Immature natural killer cell (primary cell): ENCODE measurements at regions not wholly inside any gene's neighbourhood (a gene's known extent, or its start where the extent isn't known, plus 50 kb on each side); places are given as distances from the start of the nearest gene placed in this dataset.
"Not testable (repeated sequence)": the region's sequence is repeated elsewhere in the genome, so short reads cannot be mapped to it uniquely, and the experiment has no call there.

Experiments
- DNase-seq, 3 donors: peaks; one replicate each; pipeline ENCODE4 v3.0.0; 2022; ENCODE audit warnings: mixed read lengths in 1 of 3
- H3K27ac Mint-ChIP-seq, 6 donors: one replicate each; pipeline ENCODE4 v1.8.0; 2020; ENCODE audit warnings: mixed read lengths in 6 of 6, mild to moderate bottlenecking in 5 of 6, inconsistent platforms in 4 of 6, moderate library complexity in 3 of 6
- H3K27me3 Mint-ChIP-seq, 3 donors: one replicate each; pipeline ENCODE4 v1.8.0; 2020 to 2021; ENCODE audit warnings: low read depth in 3 of 3, mild to moderate bottlenecking in 3 of 3, mixed read lengths in 3 of 3, moderate library complexity in 3 of 3, inconsistent platforms in 1 of 3
- H3K36me3 Mint-ChIP-seq, 3 donors: one replicate each; pipeline ENCODE4 v1.8.0; 2020; ENCODE audit warnings: mixed read lengths in 3 of 3, inconsistent platforms in 2 of 3, mild to moderate bottlenecking in 2 of 3
- H3K4me1 Mint-ChIP-seq, 2 donors: one replicate each; pipeline ENCODE4 v1.8.0; 2020; ENCODE audit warnings: inconsistent platforms in 2 of 2, mild to moderate bottlenecking in 2 of 2, mixed read lengths in 2 of 2, moderate library complexity in 1 of 2
- H3K4me3 Mint-ChIP-seq, 5 donors: one replicate each; pipeline ENCODE4 v1.8.0; 2020; ENCODE audit warnings: mild to moderate bottlenecking in 5 of 5, mixed read lengths in 5 of 5, inconsistent platforms in 3 of 5, moderate library complexity in 3 of 5
- H3K9me3 Mint-ChIP-seq, 6 donors: one replicate each; pipeline ENCODE4 v1.8.0; 2020; ENCODE audit warnings: mild to moderate bottlenecking in 6 of 6, mixed read lengths in 6 of 6, inconsistent platforms in 4 of 6, moderate library complexity in 3 of 6

GRCh38 chr10:46773897-46774236 is 137.4 kb upstream of the PTPN20 start:
- not testable (repeated sequence) for H3K4me3 Mint-ChIP-seq, H3K9me3 Mint-ChIP-seq, H3K36me3 Mint-ChIP-seq, H3K27ac Mint-ChIP-seq, H3K27me3 Mint-ChIP-seq, H3K4me1 Mint-ChIP-seq
- peak in 1 of 3 donors; percentile 1 for DNase-seq

GRCh38 chr10:46774366-46774765 is 136.9 kb upstream of the PTPN20 start:
- H3K36me3 Mint-ChIP-seq, DNase-seq, H3K4me3 Mint-ChIP-seq, H3K27me3 Mint-ChIP-seq, H3K27ac Mint-ChIP-seq, H3K4me1 Mint-ChIP-seq, H3K9me3 Mint-ChIP-seq: not testable (repeated sequence)

- not testable (repeated sequence) for H3K4me1 Mint-ChIP-seq, H3K27ac Mint-ChIP-seq, H3K4me3 Mint-ChIP-seq, H3K36me3 Mint-ChIP-seq, DNase-seq, H3K9me3 Mint-ChIP-seq, H3K27me3 Mint-ChIP-seq
These were observed 136.1 kb upstream of the PTPN20 start for GRCh38 chr10:46774945-46775667.

- not testable (repeated sequence) for H3K36me3 Mint-ChIP-seq, H3K27ac Mint-ChIP-seq, H3K27me3 Mint-ChIP-seq, H3K9me3 Mint-ChIP-seq, H3K4me1 Mint-ChIP-seq, DNase-seq, H3K4me3 Mint-ChIP-seq
These were observed 135.6 kb upstream of the PTPN20 start for GRCh38 chr10:46775668-46776059.

- H3K4me1 Mint-ChIP-seq, H3K27me3 Mint-ChIP-seq, H3K9me3 Mint-ChIP-seq, H3K36me3 Mint-ChIP-seq, H3K4me3 Mint-ChIP-seq, H3K27ac Mint-ChIP-seq: not testable (repeated sequence)
- peak in 1 of 3 donors; percentile 8 for DNase-seq
These were observed 131.7 kb upstream of the PTPN20 start for GRCh38 chr10:46779571-46779970.

GRCh38 chr10:46780164-46780563 is 131.1 kb upstream of the PTPN20 start:
- not testable (repeated sequence) for DNase-seq, H3K27me3 Mint-ChIP-seq, H3K4me3 Mint-ChIP-seq, H3K9me3 Mint-ChIP-seq, H3K4me1 Mint-ChIP-seq, H3K27ac Mint-ChIP-seq, H3K36me3 Mint-ChIP-seq

- H3K4me1 Mint-ChIP-seq, H3K9me3 Mint-ChIP-seq, DNase-seq, H3K27me3 Mint-ChIP-seq, H3K27ac Mint-ChIP-seq, H3K36me3 Mint-ChIP-seq, H3K4me3 Mint-ChIP-seq: not testable (repeated sequence)
These were observed 130.2 kb upstream of the PTPN20 start for GRCh38 chr10:46781001-46781400.

- H3K4me3 Mint-ChIP-seq, H3K27me3 Mint-ChIP-seq, H3K27ac Mint-ChIP-seq, H3K9me3 Mint-ChIP-seq, H3K4me1 Mint-ChIP-seq, H3K36me3 Mint-ChIP-seq, DNase-seq: not testable (repeated sequence)
These were observed 129.0 kb upstream of the PTPN20 start for GRCh38 chr10:46782001-46782874.

GRCh38 chr10:46784665-46785064 is 126.6 kb upstream of the PTPN20 start:
- peaks cover 6 to 10% of the 10 kb centered on the region in 2 donors for H3K4me1 Mint-ChIP-seq
- DNase-seq, H3K27ac Mint-ChIP-seq, H3K27me3 Mint-ChIP-seq, H3K9me3 Mint-ChIP-seq, H3K36me3 Mint-ChIP-seq: not testable (repeated sequence)
- H3K4me3 Mint-ChIP-seq, result peak overlapping the region in 1 of 5 donors; percentile 59

- H3K27ac Mint-ChIP-seq, H3K36me3 Mint-ChIP-seq, H3K27me3 Mint-ChIP-seq, H3K9me3 Mint-ChIP-seq: not testable (repeated sequence)
- DNase-seq, result peak in 1 of 3 donors; percentile 1
- peak overlapping the region; percentile 48 to 98 (median 76) for H3K4me3 Mint-ChIP-seq
- peaks cover 6 to 10% of the 10 kb centered on the region in 2 donors for H3K4me1 Mint-ChIP-seq
These were observed 125.1 kb upstream of the PTPN20 start for GRCh38 chr10:46786125-46786517.

GRCh38 chr10:46786518-46787320 is 124.5 kb upstream of the PTPN20 start:
- peak overlapping the region; percentile 60 to 94 (median 80) for H3K27ac Mint-ChIP-seq
- peaks cover 6 to 10% of the 10 kb centered on the region in 2 donors for H3K4me1 Mint-ChIP-seq
- not testable (repeated sequence) for H3K27me3 Mint-ChIP-seq, H3K36me3 Mint-ChIP-seq, H3K9me3 Mint-ChIP-seq
- peak; percentile 38 to 56 (median 42) for DNase-seq
- H3K4me3 Mint-ChIP-seq, result peak overlapping the region; percentile 90 to 98 (median 94)

- Mint-ChIP-seq H3K4me3 (peak overlapping the region; percentile 90 to 98 (median 94)), H3K9me3 (no peaks in the 10 kb centered on the region), H3K27ac (peak overlapping the region in 5 of 6 donors; percentile 70 to 94 (median 87)), H3K27me3 (no peaks in the 10 kb centered on the region), H3K4me1 (peaks cover 6 to 10% of the 10 kb centered on the region in 2 donors), H3K36me3 (no peaks in the 10 kb centered on the region)
- DNase-seq, result peak; percentile 6 to 9 (median 9)
These were observed 124.0 kb upstream of the PTPN20 start for GRCh38 chr10:46787321-46787615.

- not testable (repeated sequence) for H3K27me3 Mint-ChIP-seq, H3K27ac Mint-ChIP-seq, H3K4me1 Mint-ChIP-seq
These were observed 118.4 kb upstream of the PTPN20 start for GRCh38 chr10:46792657-46793357.

GRCh38 chr10:46796351-46796750 is 114.9 kb upstream of the PTPN20 start:
- H3K4me3 Mint-ChIP-seq, H3K27me3 Mint-ChIP-seq, H3K4me1 Mint-ChIP-seq, H3K36me3 Mint-ChIP-seq, DNase-seq, H3K9me3 Mint-ChIP-seq, H3K27ac Mint-ChIP-seq: not testable (repeated sequence)

More at GRCh38 chr10:46792657-46793357, 118.4 kb upstream of the PTPN20 start:
- H3K9me3 Mint-ChIP-seq, H3K36me3 Mint-ChIP-seq, DNase-seq, H3K4me3 Mint-ChIP-seq: not testable (repeated sequence)
